Psoas muscle (tissue), 7 donors: ENCODE measurements at regions not wholly inside any gene's neighbourhood (a gene's known extent, or its start where the extent isn't known, plus 50 kb on each side); places are given as distances from the start of the nearest gene placed in this dataset.

Source experiments
- ATAC-seq, 4 donors: fragments of 200-7000 bp; cut with Tn5 transposase; one replicate each; pipeline ENCODE4 v1.9.1; 2020; ENCODE audit warnings: moderate library complexity in 3 of 4, mild to moderate bottlenecking in 2 of 4
- DNase-seq, 2 donors: peaks; one replicate each; pipeline ENCODE4 v3.0.0-alpha.2; 2020
- H3K27ac ChIP-seq: fragments of 200-600 bp; one replicate; pipeline ENCODE4 v1.8.0; 2022
- H3K27me3 ChIP-seq, 3 donors: fragments of 200-600 bp in 1 of 3; one replicate each; pipeline versions ENCODE4 v1.6.1 to v1.8.0; 2013 to 2022; ENCODE audit warnings: low read length in 2 of 3, mild to moderate bottlenecking in 2 of 3, moderate library complexity in 1 of 3; ENCODE audit not compliant: insufficient read depth in 3 of 3
- H3K36me3 ChIP-seq, 2 donors: fragments of 200-600 bp in 1 of 2; one replicate each; pipeline versions ENCODE4 v1.6.1 to v1.8.0; 2013 to 2022; ENCODE audit warnings: low read depth in 1 of 2, mild to moderate bottlenecking in 1 of 2, moderate library complexity in 1 of 2; ENCODE audit not compliant: insufficient read depth in 1 of 2
- H3K4me1 ChIP-seq: fragments of 200-600 bp; one replicate; pipeline ENCODE4 v1.8.0; 2022
- H3K4me3 ChIP-seq: fragments of 200-600 bp; one replicate; pipeline ENCODE4 v1.8.0; 2022; ENCODE audit warnings: mild to moderate bottlenecking
- H3K9me3 ChIP-seq: fragments of 200-600 bp; one replicate; pipeline ENCODE4 v1.8.0; 2022
- CTCF ChIP-seq: fragments of 200-600 bp; IDR thresholded peaks from one replicate; pipeline ENCODE4 v1.8.0; 2022; ENCODE audit warnings: antibody characterized with exemption
- WGBS, 3 donors: extraction: QIAGEN DNeasy Blood & Tissue Kit; methylation state at CpG; one replicate each; pipeline versions ENCODE4 v1.1.6 to v1.1.7; 2013; 5-methylcytosine and 5-hydroxymethylcytosine counted together
- intact Hi-C, 2 donors: fragments of 100-400 bp; cut with DNase I; formaldehyde crosslinking; loops; one replicate each; pipeline versions ENCODE4 v1.11.0 to v1.14.2; 2022
- donor health status: healthy with polysubstance abuse.
- donor health status: DM: no; HTN: no; CAD: no; lungs with moderate emphysema.
- donor health status: Bipolar disorder and iron deficiency.
- donor health status: healthy.
- donor health status: DM: yes; HTN: yes; CAD: no.
- donor health status: DM: no; HTN: no; CAD: no.
- donor health status: DM: yes; HTN: yes; CAD: no.

GRCh38 chr3:102336130-102336529 lies 98.7 kb upstream of the ZPLD1 start:
- H3K27me3 ChIP-seq = no peaks in the 10 kb centered on the region
- no peaks in the 10 kb centered on the region for H3K4me1 ChIP-seq
- no peak overlapping the region for H3K27ac ChIP-seq
- no peaks in the 10 kb centered on the region for H3K9me3 ChIP-seq
- no peak for TF ChIP-seq CTCF
- intact Hi-C loops = no loop called here
- DNase-seq (no peak), ATAC-seq (no peak)
- H3K36me3 ChIP-seq = no peaks in the 10 kb centered on the region
- 74 to 80% (median 78%) methylated on average over 3 of the region's 3 CpGs for WGBS, 3 donors
- no peak overlapping the region for H3K4me3 ChIP-seq

- intact Hi-C loops = no loop called here
- no peak for DNase-seq
- H3K4me1 ChIP-seq = no peaks in the 10 kb centered on the region
- H3K9me3 ChIP-seq = no peaks in the 10 kb centered on the region
- no peak overlapping the region for H3K4me3 ChIP-seq
- H3K27ac ChIP-seq = no peak overlapping the region
- TF ChIP-seq CTCF = no peak
- H3K36me3 ChIP-seq = no peaks in the 10 kb centered on the region
- no peak for ATAC-seq
- H3K27me3 ChIP-seq = no peaks in the 10 kb centered on the region
- 73 to 83% (median 77%) methylated on average over 2 of the region's 2 CpGs for WGBS, 3 donors
Observed at GRCh38 chr3:102339671-102340070, 95.1 kb upstream of the ZPLD1 start.

GRCh38 chr3:102346897-102347296 lies 87.9 kb upstream of the ZPLD1 start:
- Histone ChIP-seq H3K4me3 (no peak overlapping the region), H3K36me3 (no peaks in the 10 kb centered on the region), H3K4me1 (no peaks in the 10 kb centered on the region), H3K27me3 (no peaks in the 10 kb centered on the region), H3K27ac (no peak overlapping the region), H3K9me3 (no peaks in the 10 kb centered on the region)
- intact Hi-C loops = no loop called here
- ATAC-seq (no peak), DNase-seq (no peak)
- TF ChIP-seq CTCF = no peak

DNA sequence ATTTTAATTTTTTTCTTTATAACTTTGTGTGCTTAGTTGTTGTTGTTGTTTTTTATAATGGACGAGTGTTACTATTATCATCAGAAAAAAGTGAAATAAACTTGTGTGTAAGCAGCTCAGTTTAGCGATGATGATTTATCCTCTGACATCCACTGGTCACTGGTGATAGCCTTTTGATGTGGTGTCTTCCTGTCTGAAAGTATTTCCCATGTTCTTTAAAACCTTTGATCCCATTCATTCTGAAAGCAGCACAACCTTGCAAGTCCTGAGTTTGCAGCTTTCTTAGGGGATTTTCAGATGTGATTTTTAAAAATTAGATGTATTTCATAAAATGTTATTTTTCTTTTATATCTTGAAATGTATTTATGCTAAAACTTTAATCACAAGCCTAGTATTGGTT lies 85.9 kb upstream of the ZPLD1 start:
- H3K4me1 ChIP-seq = no peaks in the 10 kb centered on the region
- H3K4me3 ChIP-seq = no peak overlapping the region
- H3K9me3 ChIP-seq = no peaks in the 10 kb centered on the region
- H3K27ac ChIP-seq = no peak overlapping the region
- WGBS, 3 donors = 66 to 80% (median 71%) methylated on average over 2 of the region's 2 CpGs
- no peak for TF ChIP-seq CTCF
- ATAC-seq = no peak
- DNase-seq = no peak
- intact Hi-C loops = no loop called here
- H3K27me3 ChIP-seq = no peaks in the 10 kb centered on the region
- no peaks in the 10 kb centered on the region for H3K36me3 ChIP-seq

DNA sequence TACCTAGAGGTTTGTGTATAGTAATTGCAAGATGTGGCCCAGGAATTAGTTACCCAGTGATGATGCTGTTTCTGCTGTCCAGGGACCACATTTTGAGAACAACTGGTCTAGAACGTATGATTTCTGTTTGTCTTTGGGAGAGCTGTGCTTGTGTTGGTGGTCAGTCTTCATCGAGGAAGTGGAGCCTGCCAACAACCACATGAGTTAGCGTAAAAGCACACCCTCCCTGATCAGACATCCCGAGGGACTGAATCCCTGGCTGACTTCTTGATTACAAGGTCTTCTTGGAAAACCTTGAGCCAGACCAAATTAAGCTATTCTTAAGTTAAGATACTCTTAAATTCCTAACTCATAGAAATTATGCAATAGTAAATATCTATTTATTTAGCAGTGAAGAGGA lies 81.7 kb upstream of the ZPLD1 start:
- TF ChIP-seq CTCF = no peak
- intact Hi-C loops = no loop called here
- Histone ChIP-seq H3K27ac (no peak overlapping the region), H3K4me1 (no peaks in the 10 kb centered on the region), H3K36me3 (no peaks in the 10 kb centered on the region), H3K27me3 (no peaks in the 10 kb centered on the region), H3K9me3 (no peaks in the 10 kb centered on the region), H3K4me3 (no peak overlapping the region)
- DNase-seq (no peak), ATAC-seq (no peak)
- WGBS, 3 donors = 42 to 61% (median 46%) methylated on average over 4 of the region's 4 CpGs
